ENCODE measurements at regions not wholly inside any gene's neighbourhood (a gene's known extent, or its start where the extent isn't known, plus 50 kb on each side); places are given as distances from the start of the nearest gene placed in this dataset.

- TF ChIP-seq CTCF (IDR thresholded peaks at IDR 0.05; ENCODE audit: control extremely low read depth in 1 of 3, insufficient read depth in 1 of 3, low read depth in 1 of 3, low read length in 3 of 3) (peak in 1 of 3 experiments; percentile 28; a peak in 1 of 4 replicates), TCF12 (IDR thresholded peaks at IDR 0.05; ENCODE audit: low read depth, low read length) (no peak), POLR2A (IDR thresholded peaks at IDR 0.05; ENCODE audit: control extremely low read depth in 1 of 2, low read depth in 2 of 2, low read length in 2 of 2) (no peak)
Observed at GRCh38 chr5:143499480-143500114, 96.1 kb upstream of the NR3C1 start.
